ENCODE measurements at regions not wholly inside any gene's neighbourhood (a gene's known extent, or its start where the extent isn't known, plus 50 kb on each side); places are given as distances from the start of the nearest gene placed in this dataset.
"Not testable (repeated sequence)": the region's sequence is repeated elsewhere in the genome, so short reads cannot be mapped to it uniquely, and the experiment has no call there.

DNA sequence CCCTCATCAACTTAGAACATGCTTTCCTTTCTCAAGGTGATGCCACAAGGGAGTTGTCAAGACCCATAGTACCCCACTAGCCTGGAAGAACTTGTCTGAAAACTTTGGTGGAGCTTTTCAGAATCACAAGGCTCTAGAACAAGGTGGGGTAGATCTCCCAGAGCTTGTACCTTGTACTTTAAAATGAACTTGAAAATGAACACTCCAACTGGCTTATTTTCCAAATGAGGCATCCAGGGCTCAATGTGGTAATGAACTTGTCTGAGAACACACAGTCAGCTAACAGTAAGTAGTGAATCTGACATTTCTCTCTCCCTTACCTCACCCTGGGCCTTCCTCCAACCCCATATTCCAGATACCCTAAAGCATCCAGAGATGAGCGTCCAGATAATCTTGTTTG is 81.8 kb upstream of the THBS1 start:
- no peak for DNase-seq

DNA sequence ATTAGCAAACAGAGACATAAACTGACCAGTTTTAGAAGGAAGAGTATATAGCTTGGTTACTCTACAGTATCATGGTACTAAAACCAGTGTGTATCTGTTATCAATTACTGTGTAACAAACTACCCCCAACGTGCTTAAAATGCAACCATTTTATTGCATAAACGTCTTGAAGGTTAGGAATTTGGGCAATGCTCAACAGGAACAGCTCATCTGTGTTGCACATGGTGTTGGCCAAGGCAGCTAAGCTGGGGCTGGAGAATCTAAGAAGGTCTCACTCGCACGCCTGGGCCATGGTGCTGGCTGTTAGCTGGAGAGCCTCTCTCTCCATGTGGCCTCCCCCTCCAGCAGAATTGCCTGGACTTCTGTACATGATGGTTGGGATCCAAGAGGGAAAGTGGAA is 81.2 kb upstream of the THBS1 start:
- DNase-seq, result no peak

DNA sequence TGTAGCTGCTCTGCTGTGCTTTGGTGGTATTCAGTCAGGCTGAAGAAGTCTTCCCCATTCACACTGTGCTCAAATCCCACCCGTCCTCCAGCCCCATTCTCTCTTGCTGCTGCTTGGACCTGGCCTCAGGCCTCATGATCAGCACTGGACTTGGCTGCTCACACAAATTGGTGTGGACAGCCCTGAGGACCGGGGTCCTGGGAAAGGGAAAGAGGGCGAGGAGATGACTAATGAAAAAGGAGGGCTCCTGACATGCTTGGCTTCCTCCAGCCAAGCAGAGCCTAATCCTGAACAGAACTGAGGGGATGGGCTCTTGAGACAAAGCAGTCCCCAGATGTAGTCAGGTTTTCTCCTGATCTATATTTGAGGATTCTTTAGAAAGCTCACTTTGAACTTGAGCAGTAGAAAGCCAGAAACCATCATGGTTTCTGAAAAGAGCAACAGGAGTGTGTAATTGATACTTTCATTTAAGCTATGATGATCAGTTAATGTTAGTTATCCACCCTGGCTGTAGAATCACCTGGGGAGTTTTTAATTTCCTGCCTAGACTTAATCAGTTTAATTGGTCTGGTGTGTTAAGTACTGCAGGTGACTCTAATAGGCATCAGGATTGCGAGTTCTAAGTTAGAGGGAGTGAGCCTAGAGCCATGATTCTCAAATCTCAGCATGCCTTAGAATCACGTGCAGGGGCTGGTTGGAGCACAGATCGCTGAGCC is 79.4 kb upstream of the THBS1 start:
- DNase-seq, result no peak

DNA sequence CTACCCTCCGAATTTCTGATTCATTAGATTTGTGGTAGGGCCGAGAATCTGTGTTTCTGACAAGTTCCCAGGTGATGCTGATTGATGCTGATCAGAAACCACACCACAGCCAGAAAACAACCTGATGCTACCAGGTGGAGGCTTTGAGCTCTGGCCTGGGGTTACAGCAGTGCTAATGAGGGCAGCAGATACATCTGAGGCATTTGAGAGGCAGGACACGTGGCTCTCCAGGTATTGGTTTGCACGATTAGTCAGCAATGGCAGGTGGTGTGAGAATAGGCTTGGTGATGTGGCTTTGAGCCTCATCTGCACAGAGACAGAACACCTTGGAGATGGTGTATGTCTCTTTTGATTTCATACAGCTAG is 78.8 kb upstream of the THBS1 start:
- no peak for DNase-seq

DNA sequence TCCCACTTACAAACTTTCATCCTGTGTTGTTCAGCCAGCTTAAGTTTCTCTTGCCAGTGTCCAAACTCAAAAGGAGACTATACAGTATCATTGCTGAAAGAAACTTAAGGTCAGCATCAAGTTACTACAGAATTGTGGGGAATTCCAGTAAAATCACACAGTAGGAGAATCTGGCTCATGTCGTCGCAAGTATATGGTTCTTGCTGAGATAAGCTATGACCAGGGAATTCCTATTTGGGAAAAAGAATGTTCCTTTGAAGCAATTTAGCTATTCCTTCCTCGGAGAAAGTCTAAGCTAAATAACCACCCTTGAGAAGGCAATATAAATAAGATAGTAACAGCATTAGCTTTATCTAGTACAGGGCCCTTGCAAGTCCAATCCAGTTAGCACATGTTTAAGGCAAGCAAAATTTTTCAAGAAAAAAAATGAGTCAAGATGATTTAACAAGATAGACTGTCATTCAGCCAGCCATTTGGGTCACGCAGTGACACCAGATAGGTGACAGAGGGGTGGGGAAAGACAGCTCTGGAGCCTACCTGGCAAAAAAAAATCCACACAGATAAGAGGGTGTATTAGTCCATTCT is 78.2 kb upstream of the THBS1 start:
- no peak for DNase-seq

DNA sequence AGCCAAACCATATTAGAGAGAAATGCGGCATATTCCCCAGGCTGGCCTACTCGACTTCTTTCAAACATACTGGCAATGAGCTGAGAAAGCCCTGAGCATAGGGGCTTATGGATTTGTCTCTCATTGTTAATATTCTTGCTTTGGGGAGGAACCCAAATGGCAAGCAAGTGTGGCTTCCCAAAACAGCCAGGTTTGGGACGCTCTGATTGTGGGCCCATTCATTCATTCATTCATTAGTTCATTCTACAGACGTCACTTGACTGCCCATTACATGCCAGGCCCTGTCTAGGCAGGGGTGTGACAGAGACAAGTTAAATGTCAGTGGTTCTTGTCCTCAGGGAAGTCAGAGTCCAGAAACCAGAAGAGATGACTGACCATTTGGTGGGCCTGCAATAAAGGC is 77.4 kb upstream of the THBS1 start:
- no peak for DNase-seq

DNA sequence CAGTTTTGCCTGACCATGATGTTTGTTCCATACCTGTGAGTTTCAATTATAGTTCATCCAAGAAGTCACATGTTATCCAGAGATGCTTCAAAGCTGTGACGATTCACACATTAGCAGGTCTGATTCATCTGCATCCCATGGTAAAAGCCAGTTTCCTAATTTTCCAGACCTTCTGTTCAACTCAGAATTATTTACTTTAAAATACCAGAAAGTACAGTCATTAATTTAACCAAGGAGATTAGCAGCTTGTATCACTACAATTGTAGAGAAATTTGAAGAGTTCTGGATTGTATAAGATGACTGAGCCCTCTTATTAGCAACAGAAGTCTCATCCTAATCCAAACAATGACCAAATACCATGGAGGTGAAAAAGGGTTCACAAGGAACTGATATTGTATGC is 76.1 kb upstream of the THBS1 start:
- DNase-seq, result no peak

DNA sequence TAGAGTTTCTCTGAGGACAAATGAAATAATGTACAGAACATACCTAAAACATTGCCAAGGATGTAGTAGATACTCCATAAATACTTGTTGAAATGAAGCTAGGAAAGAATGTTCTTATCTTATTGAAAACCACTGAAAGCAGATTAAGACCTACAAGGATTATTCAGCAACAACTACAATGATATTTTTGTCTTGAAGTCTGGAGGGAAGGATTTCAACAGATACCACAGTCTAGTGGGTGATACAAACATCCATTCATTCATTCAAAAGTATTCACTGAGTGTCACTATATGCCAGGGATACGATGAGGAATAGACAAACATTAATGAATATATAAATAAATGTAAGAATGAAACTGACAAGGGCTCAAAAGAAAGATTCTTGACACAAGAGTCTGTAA is 74.7 kb upstream of the THBS1 start:
- no peak for DNase-seq

DNA sequence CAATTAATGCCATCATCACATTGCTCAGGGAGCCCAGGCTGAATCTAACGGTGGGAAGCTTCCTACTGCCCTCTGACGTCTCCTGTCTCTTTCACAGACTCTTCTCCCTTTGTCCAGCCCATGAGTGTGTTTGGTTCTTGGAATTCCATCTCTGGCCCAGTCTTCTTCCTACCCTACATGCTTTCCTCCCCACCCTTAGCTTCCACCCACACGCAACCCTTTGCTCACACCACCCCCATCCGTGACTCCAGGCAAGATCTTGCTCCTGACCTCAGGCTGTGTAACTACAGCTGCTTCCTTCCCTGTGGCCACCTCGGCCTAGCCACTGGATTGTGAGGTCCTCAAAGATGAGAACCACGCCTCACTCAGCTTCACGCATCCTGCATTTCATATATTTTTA is 72.3 kb upstream of the THBS1 start:
- DNase-seq, result no peak

DNA sequence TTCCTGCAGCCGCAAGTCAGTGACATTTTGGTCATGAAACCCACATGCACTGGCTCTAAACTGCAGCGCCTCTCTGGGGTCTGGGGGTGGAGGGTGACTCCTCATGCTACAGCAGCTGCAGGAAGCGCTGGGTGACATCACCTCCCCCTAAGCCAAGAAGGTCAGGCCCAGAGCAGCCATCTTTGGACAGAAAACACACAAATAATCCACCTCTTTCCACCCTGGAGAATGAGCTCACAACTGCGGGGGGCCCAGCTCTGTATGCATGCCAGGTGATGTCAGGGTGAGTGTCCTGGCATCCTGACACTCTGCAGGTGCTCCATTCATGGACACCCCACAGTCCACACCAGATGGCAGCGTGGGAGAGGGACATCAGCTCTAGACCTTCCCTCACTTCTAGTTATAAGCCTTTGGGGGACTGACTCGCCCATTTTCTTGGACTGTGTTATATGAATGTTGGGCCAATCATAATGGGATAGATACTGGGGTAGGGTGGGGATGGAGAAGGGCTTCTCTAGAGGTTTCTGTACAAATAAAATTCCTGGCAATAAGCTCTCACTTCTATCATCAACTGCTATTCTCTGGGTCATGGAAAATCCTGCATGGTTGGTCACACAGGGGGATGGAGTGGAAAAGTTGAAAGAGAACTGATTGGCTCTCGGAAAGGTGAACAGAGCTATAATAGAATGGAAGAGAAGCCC is 70.7 kb upstream of the THBS1 start:
- no peak for DNase-seq

DNA sequence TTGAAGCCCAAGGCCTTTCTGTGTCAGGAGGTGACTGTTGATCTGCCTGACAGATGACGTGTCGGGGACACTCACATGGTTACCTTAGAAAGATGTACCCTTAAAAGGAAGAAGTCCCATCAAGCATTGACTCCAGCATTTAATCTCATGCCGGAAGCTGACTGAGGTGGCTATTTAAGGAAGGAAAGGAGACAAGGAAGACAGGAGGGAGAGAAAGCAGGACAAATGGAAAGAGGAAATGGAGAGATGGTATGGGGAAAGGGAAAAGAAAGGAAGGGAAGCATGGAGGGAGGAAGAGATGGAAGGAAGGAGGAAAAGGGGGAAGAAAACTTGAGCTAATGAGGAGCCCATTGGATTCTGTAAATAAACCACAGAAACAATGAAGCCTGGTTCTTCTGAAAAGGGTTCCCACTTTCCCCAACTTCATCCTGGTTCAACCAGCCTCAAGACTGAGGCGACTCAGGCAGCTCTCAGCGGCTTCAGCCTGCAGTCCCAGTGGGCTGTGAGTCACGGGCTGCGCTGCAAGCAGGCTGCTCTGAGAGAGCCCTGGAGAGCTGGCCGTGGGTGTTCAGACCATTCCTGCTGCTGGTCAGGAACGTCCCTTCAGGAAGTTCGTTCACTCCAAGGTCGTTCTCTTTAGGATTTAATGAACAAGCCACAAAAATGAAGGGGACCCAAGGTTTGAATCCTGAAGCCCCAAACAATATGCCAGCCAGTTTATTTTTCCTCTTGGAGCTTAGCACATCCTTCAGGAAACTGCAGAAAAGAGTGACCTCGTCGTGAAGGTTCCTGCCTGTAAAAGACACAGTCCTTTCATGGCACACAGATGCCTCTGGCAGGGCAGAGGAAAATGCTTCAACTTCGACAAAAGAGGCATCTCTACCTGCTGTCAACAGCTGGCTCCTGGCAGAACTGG is 69.6 kb upstream of the THBS1 start:
- no peak for DNase-seq

DNA sequence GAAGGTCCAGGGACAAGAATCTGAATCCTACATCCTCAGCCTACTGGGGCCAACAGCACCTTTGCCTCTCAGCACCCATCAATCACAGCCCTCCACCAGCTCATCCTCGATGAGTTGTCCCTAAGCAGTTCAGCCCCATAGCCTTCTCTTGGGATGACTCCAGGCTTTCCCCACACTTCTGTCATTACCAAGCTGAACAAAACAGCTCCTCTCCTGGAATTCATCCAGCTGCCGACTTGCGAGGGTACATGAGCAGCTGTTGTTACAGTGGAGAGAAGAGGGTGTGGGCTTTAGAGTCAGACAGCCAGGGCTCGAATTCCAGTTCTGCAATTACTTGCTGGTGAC is 69.0 kb upstream of the THBS1 start:
- no peak for DNase-seq

DNA sequence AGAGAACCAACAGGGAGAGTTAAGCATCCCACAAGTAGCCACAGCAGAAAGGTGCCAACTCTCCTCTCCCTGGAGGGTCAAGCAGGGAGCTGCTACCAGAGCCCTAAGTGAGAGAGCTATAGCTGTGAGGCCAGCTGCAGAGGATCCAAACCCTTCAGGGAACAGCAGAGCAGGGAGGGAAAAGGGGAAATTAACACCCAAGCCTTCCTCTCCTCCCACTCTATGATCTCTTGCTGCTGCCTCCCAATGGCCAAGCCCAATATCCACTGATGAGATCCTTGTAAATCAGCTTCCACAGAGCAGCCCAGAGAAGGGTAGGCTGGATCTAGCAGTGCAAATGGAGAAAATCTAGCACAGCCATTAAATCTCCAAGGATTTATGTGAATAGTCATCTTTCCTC is 68.2 kb upstream of the THBS1 start:
- no peak for DNase-seq

DNA sequence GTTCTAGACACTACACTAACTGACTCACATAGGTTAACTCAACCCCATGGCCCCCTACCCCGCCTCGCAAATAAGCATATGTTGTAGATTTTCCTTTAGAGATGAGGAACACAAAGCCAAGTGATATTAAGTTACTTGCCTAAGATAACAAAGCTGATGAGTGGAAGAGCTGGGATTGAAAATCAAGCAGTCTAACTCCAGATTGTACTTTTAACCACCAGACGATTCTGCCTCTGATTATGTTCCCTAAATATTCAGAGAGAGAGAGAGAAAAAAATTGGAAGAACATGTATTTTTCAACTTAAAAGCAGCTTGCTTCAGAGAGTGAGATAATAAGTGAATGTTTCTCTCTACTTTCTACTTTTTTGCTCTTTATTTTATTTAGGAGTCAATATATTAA is 66.9 kb upstream of the THBS1 start:
- DNase-seq, result no peak

DNA sequence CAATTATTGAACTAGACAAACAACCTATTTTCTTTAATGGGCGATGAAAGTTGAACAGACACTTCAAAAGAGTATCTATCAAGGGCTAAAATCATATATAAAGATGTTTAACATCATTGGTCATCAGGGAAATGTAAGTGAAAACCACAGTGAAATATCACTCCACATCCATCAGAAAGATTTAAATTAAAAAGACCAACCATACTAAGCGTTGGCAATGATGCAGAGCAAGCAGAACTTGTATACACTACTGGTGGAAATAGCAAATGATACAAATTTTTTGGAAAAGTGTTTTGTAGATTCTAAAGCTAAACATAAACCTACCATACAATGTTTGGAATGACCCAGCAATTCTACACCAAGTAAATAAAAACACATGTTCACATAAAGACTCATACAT is 65.9 kb upstream of the THBS1 start:
- DNase-seq, result no peak

DNA sequence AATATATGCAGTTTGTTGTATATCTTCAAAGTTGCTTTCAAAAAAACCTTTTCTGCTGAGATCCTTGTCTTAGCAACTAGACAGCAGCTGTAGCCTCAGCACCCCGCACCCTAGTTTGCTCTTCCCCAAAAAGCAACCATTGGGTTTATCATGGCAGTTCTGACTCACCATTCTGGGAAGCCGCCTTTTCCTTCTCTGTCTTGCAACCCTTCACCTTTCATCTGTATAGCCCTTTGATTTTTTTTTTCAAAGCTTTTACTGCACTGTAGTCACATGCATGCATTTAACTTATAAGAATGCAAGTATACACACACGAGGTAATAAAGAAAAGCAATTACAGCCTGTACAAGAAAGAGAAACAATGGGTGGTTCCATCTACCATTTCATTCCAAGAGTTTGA is 65.1 kb upstream of the THBS1 start:
- no peak for DNase-seq

DNA sequence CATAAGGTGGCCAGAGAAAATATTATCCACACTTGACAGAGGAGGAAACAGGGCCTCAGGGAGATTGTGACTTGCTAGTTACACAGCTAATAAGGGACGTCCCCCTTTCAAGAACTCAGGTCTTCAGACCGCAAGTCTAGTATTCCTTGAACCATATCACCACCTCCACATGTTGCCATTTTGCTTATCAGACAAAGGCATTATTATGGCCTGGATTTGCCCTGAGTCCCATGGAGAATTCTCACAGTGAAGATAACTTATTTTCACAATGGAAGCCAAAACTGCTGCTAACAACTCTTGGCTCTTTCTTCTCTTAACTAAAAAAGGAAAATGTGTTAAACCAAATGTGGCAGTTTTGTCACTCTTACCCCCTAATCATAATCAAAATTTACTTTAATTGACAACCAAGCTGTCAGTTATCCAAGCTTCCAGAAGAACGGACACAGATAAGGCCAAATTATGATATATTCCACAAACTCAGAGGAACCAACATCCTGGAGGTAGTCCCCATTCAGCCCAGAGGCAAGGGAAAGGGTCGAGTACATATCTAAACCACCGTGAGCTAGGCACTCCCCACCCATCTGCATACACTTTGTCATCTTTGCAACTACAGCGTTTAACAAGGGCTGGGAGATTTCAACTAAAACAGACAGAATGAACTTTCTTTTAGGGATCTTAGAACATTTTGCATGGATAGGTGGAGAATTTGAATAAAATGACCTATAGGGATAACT is 63.6 kb upstream of the THBS1 start:
- no peak for DNase-seq

DNA sequence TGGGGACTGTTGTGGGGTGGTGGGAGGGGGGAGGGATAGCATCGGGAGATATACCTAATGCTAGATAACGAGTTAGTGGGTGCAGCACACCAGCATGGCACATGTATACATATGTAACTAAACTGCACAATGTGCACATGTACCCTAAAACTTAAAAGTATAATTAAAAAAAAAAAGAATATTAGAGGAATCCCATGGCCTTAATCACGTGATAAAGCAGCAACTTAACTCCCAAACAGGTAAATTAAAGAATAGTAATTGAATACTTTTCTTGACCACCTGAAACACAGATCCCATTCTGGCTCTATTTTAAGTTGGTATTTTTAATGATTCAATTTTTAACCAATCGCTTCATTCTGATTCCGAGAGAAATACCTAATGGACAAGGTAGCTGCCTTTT is 56.9 kb upstream of the THBS1 start:
- not testable (repeated sequence) for DNase-seq

DNA sequence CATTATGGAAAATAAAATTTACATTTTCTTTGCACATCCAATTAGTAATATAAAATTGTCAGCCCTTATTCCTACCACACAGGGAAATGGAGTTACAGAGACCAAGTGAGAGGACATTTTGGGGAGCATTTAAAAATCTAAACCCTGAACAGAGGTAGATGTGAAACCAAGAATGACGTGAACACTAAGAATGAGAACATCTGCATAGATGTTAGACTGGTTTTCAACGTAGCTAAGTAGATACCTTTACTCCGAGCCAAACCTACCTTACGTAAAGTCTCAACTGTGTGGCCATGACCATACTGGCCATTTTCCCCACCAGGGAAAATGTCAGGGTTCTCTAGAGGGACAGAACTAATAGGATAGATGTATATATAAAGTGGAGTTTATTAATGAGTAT is 51.4 kb upstream of the THBS1 start:
- DNase-seq, result no peak

DNA sequence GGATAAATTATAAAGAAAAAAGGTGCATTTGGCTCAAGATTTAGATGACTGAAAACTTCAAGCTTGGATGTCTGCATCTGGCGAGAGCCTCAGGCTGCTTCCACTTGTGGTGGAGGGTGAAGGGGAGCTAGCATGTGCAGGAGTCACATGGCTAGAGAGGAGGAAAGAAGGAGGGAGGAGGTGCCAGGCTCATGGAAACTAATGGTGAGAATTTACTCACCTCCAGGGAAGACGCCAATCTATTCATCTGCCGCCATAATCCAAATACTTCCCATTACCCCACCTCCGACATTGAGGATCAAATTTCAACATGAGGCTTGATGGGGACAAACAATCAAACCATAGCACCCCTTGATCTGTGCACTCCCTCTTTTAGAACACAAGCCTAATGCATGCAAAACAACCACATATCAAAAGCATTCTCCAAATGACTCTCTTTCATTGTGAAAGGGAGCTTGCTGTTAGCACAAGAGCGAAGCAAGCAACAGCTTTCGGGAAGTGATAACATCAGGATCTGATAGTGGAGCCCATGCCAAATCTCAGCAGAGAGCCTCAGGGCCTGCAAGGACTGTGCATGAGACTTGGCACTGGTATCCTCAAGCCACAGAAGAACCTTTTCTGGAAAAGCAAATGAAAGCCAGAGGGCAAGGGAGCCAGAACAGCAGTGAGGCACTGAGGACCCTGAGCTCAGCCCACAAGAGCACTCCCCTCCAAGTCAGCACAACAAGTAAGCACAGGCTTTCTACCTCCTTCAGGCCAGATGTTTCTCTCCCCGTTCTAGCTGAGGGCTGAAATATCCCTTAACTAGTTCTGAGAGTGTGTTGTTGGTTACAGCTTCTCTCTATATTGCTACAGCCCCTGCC is 50.2 kb upstream of the THBS1 start:
- no peak for DNase-seq

All from stimulated activated CD4-positive, alpha-beta T cell treated with anti-CD3 and anti-CD28 coated beads, Interleukin-1b, Interleukin-23, amount 100 ng/mL, for 48 hours (primary cell).